Fibroblast of skin of scalp (primary cell): ENCODE measurements at regions not wholly inside any gene's neighbourhood (a gene's known extent, or its start where the extent isn't known, plus 50 kb on each side); places are given as distances from the start of the nearest gene placed in this dataset.
A peak's percentile ranks its signal among the peaks of the same experiment; 100 is the strongest.

Source experiments
- DNase-seq: peaks from one replicate; pipeline ENCODE4 v3.0.0-alpha.2; 2013

GRCh38 chr18:40414155-40414754 lies 1540.8 kb upstream of the PIK3C3 start:
- no peak for DNase-seq

GRCh38 chr18:40413160-40413559 lies 1541.9 kb upstream of the PIK3C3 start:
- peak; percentile 33 for DNase-seq

GRCh38 chr18:40412410-40412809 lies 1542.6 kb upstream of the PIK3C3 start:
- no peak for DNase-seq

- peak; percentile 22 for DNase-seq
Measured at GRCh38 chr18:40407909-40408308, 1547.1 kb upstream of the PIK3C3 start.

GRCh38 chr18:40404284-40404683 lies 1550.8 kb upstream of the PIK3C3 start:
- peak; percentile 8 for DNase-seq

GRCh38 chr18:40402052-40402451 lies 1553.0 kb upstream of the PIK3C3 start:
- DNase-seq = no peak

- DNase-seq = no peak
Measured at GRCh38 chr18:40388121-40388520, 1566.9 kb upstream of the PIK3C3 start.

- no peak for DNase-seq
Measured at GRCh38 chr18:40387130-40387787, 1567.8 kb upstream of the PIK3C3 start.

- no peak for DNase-seq
Measured at GRCh38 chr18:40382197-40382596, 1572.8 kb upstream of the PIK3C3 start.

- peak; percentile 58 for DNase-seq
Measured at GRCh38 chr18:40380686-40381439, 1574.2 kb upstream of the PIK3C3 start.

GRCh38 chr18:40375837-40376236 lies 1579.2 kb upstream of the PIK3C3 start:
- peak; percentile 17 for DNase-seq

GRCh38 chr18:40371673-40372072 lies 1583.4 kb upstream of the PIK3C3 start:
- DNase-seq = peak; percentile 73

GRCh38 chr18:40367576-40367975 lies 1587.5 kb upstream of the PIK3C3 start:
- no peak for DNase-seq

GRCh38 chr18:40366521-40366920 lies 1588.5 kb upstream of the PIK3C3 start:
- no peak for DNase-seq

GRCh38 chr18:40365526-40365925 lies 1589.5 kb upstream of the PIK3C3 start:
- DNase-seq = no peak

- no peak for DNase-seq
Measured at GRCh38 chr18:40360558-40360957, 1594.5 kb upstream of the PIK3C3 start.

- DNase-seq = peak; percentile 68
Measured at GRCh38 chr18:40357536-40357935, 1597.5 kb upstream of the PIK3C3 start.

- no peak for DNase-seq
Measured at GRCh38 chr18:40356168-40356567, 1598.9 kb upstream of the PIK3C3 start.

- peak; percentile 64 for DNase-seq
Measured at GRCh38 chr18:40355726-40356125, 1599.3 kb upstream of the PIK3C3 start.

GRCh38 chr18:40348196-40348595 lies 1606.8 kb upstream of the PIK3C3 start:
- no peak for DNase-seq

GRCh38 chr18:40347261-40347660 lies 1607.8 kb upstream of the PIK3C3 start:
- DNase-seq = no peak

- peak; percentile 2 for DNase-seq
Measured at GRCh38 chr18:40346146-40346545, 1608.9 kb upstream of the PIK3C3 start.

GRCh38 chr18:40341701-40342100 lies 1613.3 kb upstream of the PIK3C3 start:
- DNase-seq = no peak

- DNase-seq = no peak
Measured at GRCh38 chr18:40338284-40338683, 1616.8 kb upstream of the PIK3C3 start.
